ENCODE measurements at regions not wholly inside any gene's neighbourhood (a gene's known extent, or its start where the extent isn't known, plus 50 kb on each side); places are given as distances from the start of the nearest gene placed in this dataset.

DNA sequence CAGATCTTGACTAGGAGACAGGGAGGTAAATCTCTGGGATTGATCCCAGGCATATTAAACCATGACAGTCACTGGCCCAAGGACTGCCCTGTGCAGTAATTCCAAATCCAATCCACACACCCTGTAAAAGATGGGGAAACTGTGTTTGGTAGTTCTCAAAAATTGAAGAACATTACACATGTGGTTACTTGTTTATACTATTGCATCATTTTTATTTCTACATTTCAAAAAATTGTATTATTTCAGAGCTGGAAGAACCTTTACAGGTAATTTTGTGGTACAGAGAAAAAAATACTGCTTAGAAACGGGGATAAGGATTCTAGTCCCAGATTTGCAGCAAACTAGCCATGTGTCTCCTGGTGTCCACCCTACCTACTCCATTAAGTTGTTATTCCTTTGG lies 400.5 kb downstream of the LRIG3 start:
- ATAC-seq (no peak), DNase-seq (ENCODE audit: low read depth, low spot score) (no peak)
- ChIA-PET CTCF (no interaction called here), POLR2A (no interaction called here)
- Histone ChIP-seq H3K4me1 (ENCODE audit: control insufficient read depth, insufficient read depth, low read length) (no peaks in the 10 kb centered on the region), H3K4me3 (ENCODE audit: low read depth in 2 of 2, low read length in 2 of 2) (no peak overlapping the region), H3K9me3 (ENCODE audit: control insufficient read depth, insufficient read depth, low read depth, low read length) (peaks cover 8% of the 10 kb centered on the region; the same call in 1 of the 2 replicates), H3K27ac (ENCODE audit: low read length) (no peak overlapping the region), H3K36me3 (ENCODE audit: control insufficient read depth, insufficient read depth, low read length) (no peaks in the 10 kb centered on the region), H3K27me3 (ENCODE audit: control insufficient read depth, insufficient read depth, low read length) (no peaks in the 10 kb centered on the region)
- BruUV-seq (replicated peaks): no TSS peak
- TF ChIP-seq, protein P1, sequence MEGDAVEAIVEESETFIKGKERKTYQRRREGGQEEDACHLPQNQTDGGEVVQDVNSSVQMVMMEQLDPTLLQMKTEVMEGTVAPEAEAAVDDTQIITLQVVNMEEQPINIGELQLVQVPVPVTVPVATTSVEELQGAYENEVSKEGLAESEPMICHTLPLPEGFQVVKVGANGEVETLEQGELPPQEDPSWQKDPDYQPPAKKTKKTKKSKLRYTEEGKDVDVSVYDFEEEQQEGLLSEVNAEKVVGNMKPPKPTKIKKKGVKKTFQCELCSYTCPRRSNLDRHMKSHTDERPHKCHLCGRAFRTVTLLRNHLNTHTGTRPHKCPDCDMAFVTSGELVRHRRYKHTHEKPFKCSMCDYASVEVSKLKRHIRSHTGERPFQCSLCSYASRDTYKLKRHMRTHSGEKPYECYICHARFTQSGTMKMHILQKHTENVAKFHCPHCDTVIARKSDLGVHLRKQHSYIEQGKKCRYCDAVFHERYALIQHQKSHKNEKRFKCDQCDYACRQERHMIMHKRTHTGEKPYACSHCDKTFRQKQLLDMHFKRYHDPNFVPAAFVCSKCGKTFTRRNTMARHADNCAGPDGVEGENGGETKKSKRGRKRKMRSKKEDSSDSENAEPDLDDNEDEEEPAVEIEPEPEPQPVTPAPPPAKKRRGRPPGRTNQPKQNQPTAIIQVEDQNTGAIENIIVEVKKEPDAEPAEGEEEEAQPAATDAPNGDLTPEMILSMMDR (IDR thresholded peaks at IDR 0.05): no peak
- TF ChIP-seq SIN3A (IDR thresholded peaks at IDR 0.05; ENCODE audit: borderline replicate concordance, insufficient read depth, low read depth, low read length): no peak
- TF ChIP-seq TCF7L2 (IDR thresholded peaks at IDR 0.05; ENCODE audit: low read depth, low read length): no peak
- TF ChIP-seq, protein P2, sequence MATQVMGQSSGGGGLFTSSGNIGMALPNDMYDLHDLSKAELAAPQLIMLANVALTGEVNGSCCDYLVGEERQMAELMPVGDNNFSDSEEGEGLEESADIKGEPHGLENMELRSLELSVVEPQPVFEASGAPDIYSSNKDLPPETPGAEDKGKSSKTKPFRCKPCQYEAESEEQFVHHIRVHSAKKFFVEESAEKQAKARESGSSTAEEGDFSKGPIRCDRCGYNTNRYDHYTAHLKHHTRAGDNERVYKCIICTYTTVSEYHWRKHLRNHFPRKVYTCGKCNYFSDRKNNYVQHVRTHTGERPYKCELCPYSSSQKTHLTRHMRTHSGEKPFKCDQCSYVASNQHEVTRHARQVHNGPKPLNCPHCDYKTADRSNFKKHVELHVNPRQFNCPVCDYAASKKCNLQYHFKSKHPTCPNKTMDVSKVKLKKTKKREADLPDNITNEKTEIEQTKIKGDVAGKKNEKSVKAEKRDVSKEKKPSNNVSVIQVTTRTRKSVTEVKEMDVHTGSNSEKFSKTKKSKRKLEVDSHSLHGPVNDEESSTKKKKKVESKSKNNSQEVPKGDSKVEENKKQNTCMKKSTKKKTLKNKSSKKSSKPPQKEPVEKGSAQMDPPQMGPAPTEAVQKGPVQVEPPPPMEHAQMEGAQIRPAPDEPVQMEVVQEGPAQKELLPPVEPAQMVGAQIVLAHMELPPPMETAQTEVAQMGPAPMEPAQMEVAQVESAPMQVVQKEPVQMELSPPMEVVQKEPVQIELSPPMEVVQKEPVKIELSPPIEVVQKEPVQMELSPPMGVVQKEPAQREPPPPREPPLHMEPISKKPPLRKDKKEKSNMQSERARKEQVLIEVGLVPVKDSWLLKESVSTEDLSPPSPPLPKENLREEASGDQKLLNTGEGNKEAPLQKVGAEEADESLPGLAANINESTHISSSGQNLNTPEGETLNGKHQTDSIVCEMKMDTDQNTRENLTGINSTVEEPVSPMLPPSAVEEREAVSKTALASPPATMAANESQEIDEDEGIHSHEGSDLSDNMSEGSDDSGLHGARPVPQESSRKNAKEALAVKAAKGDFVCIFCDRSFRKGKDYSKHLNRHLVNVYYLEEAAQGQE (IDR thresholded peaks at IDR 0.05; ENCODE audit: insufficient read depth in 1 of 2, low read depth in 2 of 2, low read length in 1 of 2): no peak
- intact Hi-C loops (cut with micrococcal nuclease; ENCODE audit: unreplicated experiment) (no loop called here), in situ Hi-C loops (cut with HindIII; ENCODE audit: low pct_unique_long_range_greater_than_20kb, low sequenced_read_pairs) (no loop called here)

DNA sequence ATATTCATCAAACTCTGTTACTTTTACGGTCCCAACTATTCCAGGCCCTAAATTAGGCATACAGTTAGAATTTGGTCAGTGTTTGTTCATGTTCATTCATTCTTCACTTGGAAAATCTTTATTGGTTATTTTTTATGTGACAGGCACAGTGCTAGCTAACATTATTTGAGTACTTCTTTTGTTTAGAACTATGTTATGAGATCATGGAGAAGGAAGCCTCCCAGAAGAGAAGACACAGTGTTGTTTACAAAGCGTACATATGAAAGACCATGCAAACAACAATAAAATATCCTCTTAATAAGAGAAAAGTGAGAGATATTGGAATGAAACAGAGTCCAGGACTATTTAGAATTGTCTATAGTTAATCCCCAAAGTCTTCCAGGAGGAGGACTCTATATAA lies 399.2 kb downstream of the LRIG3 start:
- in situ Hi-C loops (cut with HindIII; ENCODE audit: low pct_unique_long_range_greater_than_20kb, low sequenced_read_pairs) (no loop called here), intact Hi-C loops (cut with micrococcal nuclease; ENCODE audit: unreplicated experiment) (no loop called here)
- ChIA-PET CTCF (no interaction called here), POLR2A (no interaction called here)
- no peaks in the 10 kb centered on the region for H3K27me3 ChIP-seq (ENCODE audit: control insufficient read depth, insufficient read depth, low read length)
- H3K27ac ChIP-seq (ENCODE audit: low read length): no peak overlapping the region
- H3K4me1 ChIP-seq (ENCODE audit: control insufficient read depth, insufficient read depth, low read length): no peaks in the 10 kb centered on the region
- BruUV-seq (replicated peaks): no TSS peak
- no peaks in the 10 kb centered on the region for H3K36me3 ChIP-seq (ENCODE audit: control insufficient read depth, insufficient read depth, low read length)
- H3K4me3 ChIP-seq (ENCODE audit: low read depth in 2 of 2, low read length in 2 of 2): no peak overlapping the region
- ATAC-seq (no peak), DNase-seq (ENCODE audit: low read depth, low spot score) (no peak)
- TF ChIP-seq POLR2AphosphoS5 (IDR thresholded peaks at IDR 0.05; ENCODE audit: low read depth, low read length) (no peak), SIN3A (IDR thresholded peaks at IDR 0.05; ENCODE audit: borderline replicate concordance, insufficient read depth, low read depth, low read length) (no peak), TCF7L2 (IDR thresholded peaks at IDR 0.05; ENCODE audit: low read depth, low read length) (no peak)
- TF ChIP-seq, protein P2 (IDR thresholded peaks at IDR 0.05; ENCODE audit: insufficient read depth in 1 of 2, low read depth in 2 of 2, low read length in 1 of 2): no peak
- TF ChIP-seq, protein P1 (IDR thresholded peaks at IDR 0.05): no peak
- peaks cover 8% of the 10 kb centered on the region; the same call in 1 of the 2 replicates for H3K9me3 ChIP-seq (ENCODE audit: control insufficient read depth, insufficient read depth, low read depth, low read length)

Measured in Panc1 (cell line).